HG03378 (cell line): ENCODE measurements at regions not wholly inside any gene's neighbourhood (a gene's known extent, or its start where the extent isn't known, plus 50 kb on each side); places are given as distances from the start of the nearest gene placed in this dataset.
A peak's percentile ranks its signal among the peaks of the same experiment; 100 is the strongest.
"Not testable (repeated sequence)": the region's sequence is repeated elsewhere in the genome, so short reads cannot be mapped to it uniquely, and the experiment has no call there.

Experiments
- ATAC-seq: cut with Tn5 transposase; IDR thresholded peaks from one replicate; pipeline ENCODE4 v1.9.1; 2021; ENCODE audit warnings: mild to moderate bottlenecking, moderate library complexity; ENCODE audit not compliant: unreplicated experiment

DNA sequence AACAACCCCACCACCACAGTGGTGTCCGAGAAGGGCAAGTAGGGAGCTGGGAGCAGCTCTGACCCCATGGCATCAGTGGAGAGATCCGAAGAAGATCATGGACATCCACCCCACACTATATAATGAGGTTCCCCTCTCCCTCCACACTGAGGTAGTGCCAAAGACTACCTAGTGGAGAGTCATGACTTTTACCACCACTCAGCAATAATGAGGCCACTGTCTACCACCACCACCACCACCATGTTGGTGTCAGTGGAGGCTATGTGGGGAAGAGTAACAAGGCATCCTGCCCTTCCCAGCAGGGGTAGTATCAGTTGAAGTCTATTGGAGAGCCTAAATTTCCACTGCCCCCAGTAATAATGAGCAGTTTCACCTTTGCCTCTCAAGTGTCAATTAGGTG is 321.7 kb upstream of the ZC3H15 start:
- no peak for ATAC-seq

DNA sequence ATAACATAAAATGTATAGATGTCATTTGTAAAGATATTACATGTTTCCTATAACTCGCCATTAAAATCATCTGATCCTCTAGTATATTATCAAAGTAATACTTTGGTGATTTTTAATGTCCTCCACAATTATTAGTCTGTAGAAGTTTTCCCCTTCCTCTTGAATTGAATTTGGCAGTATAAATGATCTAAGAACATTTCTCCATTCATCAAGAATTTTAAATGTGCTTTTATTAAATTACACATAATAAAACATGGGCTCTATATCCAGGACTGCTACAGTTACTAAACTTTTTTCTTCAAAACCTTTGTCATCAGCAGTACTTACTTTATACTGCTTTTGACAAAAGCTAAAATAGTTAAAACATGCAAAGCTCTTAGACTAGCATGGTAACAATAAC is 315.4 kb upstream of the ZC3H15 start:
- no peak for ATAC-seq

DNA sequence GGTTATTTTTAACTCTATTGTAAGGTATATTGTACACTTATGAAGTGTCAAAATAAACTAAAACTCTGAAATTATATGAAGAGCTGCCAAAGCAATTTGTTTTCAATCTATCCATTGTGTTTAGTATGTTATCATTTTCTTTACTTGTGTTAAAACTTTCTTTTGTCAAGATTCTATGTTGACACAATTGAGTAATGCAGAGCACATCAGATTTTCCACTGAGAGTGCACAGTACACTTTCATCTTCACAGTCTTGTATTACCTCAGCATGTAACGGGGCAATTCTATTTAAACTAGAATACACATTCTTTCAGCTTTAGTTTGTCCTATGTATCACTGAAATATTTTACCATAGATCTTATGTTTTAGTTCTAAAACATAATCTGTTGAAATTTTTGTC is 304.4 kb upstream of the ZC3H15 start:
- no peak for ATAC-seq

DNA sequence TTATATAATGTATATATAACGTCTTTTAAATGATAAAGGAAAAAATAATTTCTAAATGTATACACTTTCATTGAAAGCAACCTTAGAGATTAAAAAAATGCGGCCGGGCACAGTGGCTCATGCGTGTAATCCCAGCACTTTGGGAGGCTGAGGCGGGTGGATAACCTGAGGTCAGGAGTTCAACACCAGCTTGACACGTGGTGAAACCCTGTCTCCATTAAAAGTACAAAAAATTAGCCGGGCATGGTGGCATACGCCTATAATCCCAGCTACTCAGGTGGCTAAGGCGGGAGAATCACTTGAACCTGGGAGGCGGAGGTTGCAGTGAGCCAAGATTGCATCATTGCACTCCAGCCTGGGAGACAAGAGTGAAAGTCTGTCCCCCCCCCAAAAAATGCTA is 303.7 kb upstream of the ZC3H15 start:
- ATAC-seq, result not testable (repeated sequence)

DNA sequence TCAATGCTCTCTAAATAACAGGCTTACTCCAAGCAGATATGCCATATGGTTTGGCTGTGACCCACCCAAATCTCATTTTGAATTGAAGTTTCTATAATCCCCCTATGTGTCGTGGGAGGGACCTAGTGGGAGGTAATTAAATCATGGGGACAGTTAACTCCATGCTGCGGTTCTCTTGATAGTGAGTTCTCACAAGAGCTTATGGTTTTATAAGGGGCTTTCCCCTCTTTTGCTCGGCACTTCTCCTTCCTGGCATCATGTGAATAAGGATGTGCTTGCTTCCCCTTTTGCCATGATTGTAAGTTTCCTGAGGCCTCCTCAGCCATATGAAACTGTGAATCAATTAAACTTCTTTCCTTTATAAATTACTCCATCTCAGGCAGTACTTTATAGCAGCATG is 302.7 kb upstream of the ZC3H15 start:
- ATAC-seq, result no peak

DNA sequence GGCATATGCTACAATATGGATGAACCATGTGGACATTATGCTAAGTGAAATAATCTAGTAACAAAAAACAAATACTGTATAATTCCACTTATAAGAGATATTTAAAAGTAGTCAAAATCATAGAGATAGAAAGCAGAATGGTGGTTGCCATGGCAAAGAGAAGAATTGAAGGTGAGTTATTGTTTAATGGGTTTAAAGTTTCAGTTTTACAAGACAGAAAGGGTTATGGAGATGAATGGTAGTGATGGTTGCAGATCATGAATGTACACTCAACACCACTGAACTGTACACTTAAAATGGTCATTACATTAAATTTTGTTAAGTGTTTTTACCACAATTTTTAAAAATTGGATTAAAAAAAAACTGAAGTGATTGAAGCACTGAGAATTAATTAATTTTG is 298.2 kb upstream of the ZC3H15 start:
- no peak for ATAC-seq

DNA sequence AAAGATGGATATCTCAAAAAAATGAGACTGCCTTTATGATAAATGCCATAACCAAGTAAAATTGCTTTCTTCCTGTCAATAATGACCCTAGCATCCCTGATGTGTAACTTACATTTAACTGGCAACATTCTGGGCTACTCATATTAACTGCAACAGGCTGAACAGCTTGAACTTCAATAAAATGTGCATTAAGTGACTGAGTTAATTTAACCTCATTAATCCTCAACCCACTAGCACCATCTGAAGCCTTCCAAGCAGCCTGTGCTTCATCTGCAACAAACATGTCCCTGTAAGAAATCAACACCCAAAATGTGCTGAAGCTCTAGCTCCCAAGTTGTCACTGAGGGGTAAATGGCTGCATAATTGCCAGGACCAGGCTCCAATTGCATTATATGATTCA is 296.2 kb upstream of the ZC3H15 start:
- no peak for ATAC-seq

DNA sequence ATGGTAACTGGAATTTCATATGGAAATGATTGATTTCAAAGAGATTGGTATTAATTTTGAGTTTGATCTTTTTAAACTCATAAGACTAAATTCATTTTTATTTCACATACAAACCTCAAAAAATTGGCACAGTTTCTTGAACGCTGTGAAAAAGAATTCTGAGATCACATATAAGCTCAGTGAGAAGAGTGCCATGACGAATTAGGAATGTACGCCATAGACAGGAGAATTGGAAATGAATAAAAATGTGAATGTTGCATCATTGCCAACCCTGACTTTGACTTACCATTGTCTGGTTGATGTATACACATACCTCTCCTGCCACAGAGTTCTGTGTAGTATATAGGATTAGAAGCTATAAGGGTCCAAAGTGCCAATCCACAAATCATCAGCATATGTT is 290.4 kb upstream of the ZC3H15 start:
- ATAC-seq, result no peak

DNA sequence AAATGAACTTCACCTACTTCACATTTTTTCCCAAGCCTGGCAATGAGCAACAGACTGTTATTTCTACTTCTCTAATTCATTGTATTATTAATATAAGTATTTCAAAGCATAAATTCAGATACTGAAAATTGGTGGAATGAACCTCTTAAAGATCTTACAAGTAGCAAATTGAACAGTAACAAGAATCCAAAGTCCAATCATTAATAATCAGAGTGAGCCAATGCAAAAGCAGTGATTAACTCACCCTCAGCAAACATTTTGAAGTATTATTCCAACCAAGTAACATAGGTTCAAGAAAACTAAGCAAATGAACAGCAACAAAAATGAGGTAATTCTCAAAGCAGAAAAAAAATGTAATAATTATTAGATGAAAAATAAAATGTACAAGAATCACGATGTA is 288.1 kb upstream of the ZC3H15 start:
- ATAC-seq, result no peak

DNA sequence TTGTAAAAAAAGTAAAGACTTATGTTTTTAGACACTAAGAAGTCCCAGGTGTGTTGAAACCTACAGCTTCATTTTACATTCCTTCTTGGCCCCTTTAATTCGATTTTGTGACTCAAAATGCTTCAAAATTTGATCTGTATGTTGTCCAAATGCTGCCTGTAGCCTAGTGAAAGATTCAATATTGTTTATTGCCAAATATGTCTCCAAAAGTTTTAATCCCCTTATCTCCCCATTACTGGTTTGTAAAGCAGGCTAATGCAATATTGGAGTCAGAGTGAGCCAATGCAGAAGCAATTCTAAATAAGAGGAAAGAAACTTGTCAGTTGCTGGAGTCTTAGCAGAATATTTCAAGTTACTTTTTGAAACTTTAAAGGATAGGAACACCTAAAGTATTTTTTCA is 287.0 kb upstream of the ZC3H15 start:
- ATAC-seq, result no peak

DNA sequence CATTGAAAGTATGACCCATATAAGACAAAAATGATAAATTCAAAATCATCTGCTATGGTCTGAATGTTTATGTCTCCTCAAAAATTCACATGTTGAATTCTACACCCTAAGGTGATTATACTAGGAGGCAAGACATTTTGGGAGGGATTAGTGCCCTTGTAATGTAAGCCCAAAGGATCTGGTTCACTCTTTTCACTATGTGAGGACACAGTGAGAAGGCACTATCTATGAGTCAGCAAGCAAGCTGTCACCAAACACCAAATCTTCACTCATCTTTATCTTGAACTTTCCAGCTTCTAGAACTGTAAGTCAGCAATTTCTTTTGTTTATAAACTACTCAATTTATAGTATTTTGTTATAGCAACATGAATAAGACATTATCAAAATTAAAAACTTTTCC is 284.7 kb upstream of the ZC3H15 start:
- no peak for ATAC-seq

DNA sequence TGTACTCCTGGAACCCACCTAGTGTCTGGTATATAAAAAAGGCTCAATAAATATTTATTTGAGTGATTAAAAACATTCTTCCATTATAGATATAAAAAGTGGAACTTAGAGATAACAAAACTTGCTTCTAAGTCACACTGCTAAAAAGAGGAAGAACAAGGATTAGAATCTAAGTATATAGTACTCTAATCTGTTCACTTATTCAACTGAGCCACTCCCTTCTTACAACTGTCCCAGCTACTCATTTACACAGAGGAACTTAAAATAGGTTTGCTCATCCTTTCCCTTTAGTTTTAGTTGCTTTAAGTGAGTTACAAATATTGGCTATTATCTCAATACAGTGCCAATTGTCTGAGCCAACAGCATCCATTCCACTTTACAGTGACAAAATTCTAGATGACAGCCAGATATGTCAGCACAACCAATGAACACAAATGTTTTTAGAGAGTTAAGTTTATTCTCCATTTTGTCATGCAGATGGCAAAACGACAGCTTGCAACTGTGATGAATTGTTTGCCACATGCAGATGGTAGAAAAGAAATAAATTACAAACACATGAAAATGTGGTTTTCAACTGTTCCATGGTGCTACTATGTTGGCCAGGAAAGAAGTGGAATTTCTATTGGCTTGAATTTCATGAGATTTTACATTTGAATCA is 280.7 kb upstream of the ZC3H15 start:
- peak; percentile 68 for ATAC-seq

DNA sequence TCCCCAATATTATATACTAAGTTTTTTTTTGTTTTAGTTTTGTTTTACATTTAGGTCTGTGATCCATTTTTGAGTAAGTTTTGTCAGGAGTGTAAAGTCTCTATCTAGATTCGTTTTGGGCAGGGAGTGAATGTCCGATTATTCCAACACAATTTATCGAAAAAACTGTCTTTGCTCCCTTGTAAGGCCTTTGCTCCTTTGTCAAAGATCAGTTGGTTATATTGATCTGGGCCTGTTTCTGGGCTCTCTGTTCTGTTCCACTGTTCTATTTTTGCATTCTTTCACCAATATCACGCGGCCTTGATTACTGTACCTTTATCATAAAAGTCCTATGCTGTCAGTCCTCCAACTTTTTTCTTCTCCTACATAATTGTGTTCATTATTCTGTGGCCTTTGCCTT is 276.5 kb upstream of the ZC3H15 start:
- ATAC-seq, result no peak

DNA sequence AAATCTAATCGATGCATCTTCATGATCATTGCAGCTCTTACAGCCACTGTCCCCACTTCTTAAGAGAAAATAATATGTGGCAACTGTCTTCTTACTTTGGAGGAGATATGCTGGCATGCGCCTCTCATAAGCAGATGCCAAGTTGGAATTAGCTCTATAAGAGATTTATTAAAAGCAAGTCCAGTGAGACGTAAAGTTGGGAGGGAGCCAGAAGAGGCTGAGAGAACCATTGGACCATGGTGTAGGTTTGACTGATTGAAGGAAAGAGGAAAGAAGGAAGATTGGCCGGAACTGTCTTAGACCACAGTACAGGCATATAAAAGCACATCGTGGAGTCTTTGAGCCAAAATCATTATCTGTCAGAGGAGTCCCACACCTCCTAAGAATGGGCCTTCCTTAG is 265.7 kb upstream of the ZC3H15 start:
- no peak for ATAC-seq

DNA sequence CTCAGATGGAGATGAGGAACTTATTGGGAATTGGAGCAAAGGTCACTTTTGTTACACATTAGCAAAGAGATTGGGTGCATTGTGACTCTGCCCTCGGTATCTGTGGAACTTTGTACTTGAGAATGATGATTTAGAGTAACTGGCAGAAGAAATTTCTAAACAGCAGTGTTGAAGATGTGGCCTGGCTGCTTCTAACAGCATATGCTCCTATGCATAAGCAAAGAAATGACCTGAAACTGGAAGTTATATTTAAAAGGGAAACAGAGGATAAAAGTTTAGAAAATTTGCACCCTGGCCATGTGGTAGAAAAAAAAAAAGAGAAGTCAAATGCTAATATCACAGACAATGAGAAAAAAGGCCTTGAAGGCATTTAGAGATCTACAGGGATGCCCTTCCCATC is 256.8 kb upstream of the ZC3H15 start:
- ATAC-seq, result no peak

DNA sequence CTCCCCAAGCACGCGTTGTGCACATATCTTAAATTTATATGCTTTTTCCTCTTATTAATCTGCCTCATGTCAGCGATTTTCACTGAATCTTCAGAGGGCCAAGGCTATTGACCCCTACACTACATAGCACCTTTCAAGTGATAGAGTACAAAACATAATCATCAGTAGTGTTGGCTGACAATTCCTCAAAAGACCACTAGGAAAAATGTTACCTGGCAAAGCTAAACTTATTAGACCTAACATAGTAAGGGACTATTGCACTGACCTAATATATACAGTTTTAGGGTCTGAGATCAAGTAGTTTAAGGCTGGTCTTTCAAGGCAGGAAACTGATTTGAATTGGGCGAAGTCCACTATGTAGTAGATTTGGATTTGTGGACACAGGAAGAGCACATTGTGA is 244.2 kb upstream of the ZC3H15 start:
- ATAC-seq, result no peak

DNA sequence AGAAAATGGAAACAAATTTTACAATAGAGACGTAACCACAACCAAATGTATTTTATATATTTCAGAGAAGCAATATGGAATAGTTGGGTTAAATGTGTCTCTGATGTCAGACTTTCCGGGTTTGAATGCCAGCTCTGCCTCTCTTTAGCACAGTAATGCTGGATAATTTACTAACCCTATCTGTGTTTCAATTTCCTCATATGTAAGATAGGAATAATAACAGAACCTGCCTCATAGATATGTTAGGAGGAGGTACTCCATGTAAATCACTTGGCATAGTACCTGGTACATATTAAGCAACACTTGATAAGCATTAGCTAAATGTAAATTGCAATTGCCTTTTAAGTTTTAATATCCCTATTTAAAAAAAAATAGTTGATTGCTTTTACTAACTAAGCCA is 231.3 kb upstream of the ZC3H15 start:
- ATAC-seq, result no peak

DNA sequence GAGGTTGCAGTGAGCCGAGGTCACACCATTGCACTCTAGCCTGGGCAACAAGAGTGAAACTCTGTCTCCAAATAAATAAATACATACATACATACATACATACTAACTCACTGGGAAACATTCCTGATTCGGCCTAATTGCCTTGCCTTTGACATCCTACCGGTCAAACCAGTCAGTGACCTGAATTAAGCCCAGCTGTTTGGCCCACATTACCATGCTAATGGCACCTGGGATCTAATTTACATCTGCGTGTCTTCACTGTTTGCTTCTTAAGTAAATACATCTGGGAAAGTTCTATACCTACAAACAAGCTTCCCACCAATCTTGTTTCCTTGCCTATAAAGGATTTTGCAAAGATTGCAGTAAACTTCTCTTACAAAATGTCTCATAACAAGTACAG is 230.2 kb upstream of the ZC3H15 start:
- ATAC-seq, result no peak

DNA sequence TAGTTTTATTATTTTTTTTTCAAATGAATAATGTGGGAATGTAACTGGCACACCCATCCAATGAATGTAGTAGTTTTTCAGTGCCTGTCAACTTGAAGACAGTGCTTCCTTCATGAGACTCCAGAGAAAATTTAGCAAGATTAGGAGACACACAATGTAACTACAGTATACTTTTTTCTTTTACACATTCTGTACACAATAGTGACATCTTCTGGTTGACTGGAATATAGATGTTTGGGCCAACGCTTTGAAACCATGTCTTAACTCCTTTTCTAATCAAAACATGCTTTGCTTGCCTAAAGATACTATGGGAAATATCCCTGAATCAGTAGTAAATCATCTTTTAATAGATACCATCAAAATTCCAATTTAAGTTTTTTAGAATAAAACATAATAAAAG is 229.5 kb upstream of the ZC3H15 start:
- ATAC-seq, result peak; percentile 87

DNA sequence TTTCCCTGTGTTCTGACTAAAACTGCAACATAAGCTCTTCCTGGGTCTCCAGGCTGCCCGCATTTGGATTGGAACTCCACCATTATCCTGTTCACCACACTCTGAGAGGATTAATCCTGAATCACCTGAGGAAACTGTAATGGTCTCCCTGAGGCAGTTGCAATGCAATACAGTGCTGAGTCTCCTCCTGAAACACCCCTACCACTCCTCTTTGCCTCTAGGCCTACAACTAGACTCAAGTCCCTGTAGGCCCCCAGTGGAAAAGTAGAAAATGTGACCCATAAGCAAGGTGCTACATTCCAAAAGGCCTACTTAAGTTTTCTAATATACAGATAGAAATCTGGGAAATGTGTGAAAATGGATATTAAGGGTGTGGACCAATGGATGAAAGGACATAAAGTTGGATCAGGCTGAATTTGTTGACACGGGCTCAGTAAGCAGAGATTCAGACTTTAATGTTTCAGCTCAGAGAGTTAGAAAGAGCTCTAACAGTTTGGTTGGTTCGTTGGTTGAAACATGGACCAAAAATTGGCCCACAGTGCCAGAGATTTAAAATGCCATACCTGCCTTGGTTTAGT is 222.3 kb upstream of the ZC3H15 start:
- ATAC-seq, result no peak

DNA sequence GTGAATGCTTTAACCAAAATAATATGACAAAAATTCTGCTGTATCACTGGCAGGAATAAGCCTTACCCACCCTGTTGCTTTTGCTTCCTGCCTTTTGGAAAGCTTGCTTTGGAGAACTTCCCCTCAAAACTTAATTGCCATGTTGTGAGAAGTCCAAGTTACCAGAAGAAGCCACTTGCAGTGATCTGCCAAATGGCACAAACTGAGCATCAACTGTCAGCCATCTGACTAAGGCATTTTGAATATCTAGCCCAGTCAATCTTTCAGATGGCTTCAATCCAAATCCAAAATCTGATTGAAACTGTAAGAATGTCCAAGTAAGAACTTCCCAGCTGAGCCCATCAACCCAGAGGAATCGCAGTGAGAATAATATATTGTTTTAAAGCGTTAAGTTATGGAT is 216.5 kb upstream of the ZC3H15 start:
- ATAC-seq, result no peak

DNA sequence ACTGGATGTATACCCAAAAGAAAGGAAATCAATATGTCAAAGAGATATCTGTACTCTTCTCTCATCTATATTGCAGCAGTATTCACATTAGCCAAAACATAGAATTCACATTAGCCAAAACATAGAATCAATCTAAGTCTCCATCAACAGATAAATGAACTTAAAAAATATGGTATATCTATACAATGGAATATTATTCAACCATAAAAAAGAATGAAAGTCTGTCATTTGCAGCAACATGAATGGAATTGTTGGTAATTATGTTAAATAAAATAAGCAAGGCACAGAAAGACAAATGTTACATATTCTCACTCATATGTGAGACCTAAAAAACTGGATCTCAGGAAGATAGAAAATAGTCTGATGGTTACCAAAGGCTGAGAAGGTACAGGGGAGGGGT is 212.1 kb upstream of the ZC3H15 start:
- no peak for ATAC-seq

DNA sequence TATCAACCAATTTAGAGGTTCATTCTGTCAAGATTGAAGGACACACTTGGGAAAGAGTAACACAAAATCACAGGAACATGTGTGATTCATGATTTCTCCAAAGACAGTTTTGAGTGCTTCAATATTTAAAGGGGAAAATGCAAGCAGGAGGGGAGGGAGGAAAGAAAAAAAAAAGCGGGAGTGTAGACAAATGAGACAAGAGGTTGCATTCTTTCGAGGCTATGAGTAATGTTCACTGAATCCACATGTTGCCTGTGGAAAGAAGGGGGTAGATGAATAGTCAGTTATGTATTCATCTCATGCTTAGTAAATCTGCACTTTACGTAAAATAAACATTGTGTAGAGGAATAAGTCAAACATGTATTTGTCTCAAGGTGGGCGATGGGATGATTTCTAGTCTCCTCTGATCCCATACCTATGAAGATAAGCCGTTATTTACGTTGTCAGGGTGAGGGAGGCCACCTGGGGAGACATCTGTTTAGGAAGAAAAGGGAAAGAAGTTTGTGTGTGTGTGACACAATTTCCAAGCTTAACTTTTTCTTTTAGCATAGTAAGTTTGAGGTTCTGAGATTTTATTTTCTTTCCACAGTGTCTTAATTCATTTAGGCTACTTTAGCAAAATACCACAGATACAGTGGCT is 211.0 kb upstream of the ZC3H15 start:
- no peak for ATAC-seq
